ENCODE measurements at regions not wholly inside any gene's neighbourhood (a gene's known extent, or its start where the extent isn't known, plus 50 kb on each side); places are given as distances from the start of the nearest gene placed in this dataset.
"Not testable (repeated sequence)": the region's sequence is repeated elsewhere in the genome, so short reads cannot be mapped to it uniquely, and the experiment has no call there.

GRCh38 chr1:193415256-193415655, 228.8 kb upstream of the B3GALT2 start:
- intact Hi-C loops (cut with DNase I): loop anchor here (10.0 kb wide), 2 partner anchors 130 to 880 kb away; no protein-coding TSS in a partner anchor
- no peak for DNase-seq (ENCODE audit: low spot score)

GRCh38 chr1:193413376-193413775, 227.0 kb upstream of the B3GALT2 start:
- no peak for DNase-seq (ENCODE audit: low spot score)
- intact Hi-C loops (cut with DNase I): loop anchor here (10.0 kb wide), 2 partner anchors 131 to 881 kb away; no protein-coding TSS in a partner anchor

- intact Hi-C loops (cut with DNase I): loop anchor here (10.0 kb wide), 2 partner anchors 132 to 882 kb away; no protein-coding TSS in a partner anchor
- DNase-seq (ENCODE audit: low spot score): no peak
These were observed 226.3 kb upstream of the B3GALT2 start for GRCh38 chr1:193412748-193413147.

- intact Hi-C loops (cut with DNase I): loop anchor here (10.0 kb wide), 2 partner anchors 133 to 883 kb away; no protein-coding TSS in a partner anchor
- no peak for DNase-seq (ENCODE audit: low spot score)
These were observed 225.3 kb upstream of the B3GALT2 start for GRCh38 chr1:193411714-193412113.

GRCh38 chr1:193411215-193411614, 224.8 kb upstream of the B3GALT2 start:
- intact Hi-C loops (cut with DNase I): loop anchor here (10.0 kb wide), 2 partner anchors 134 to 884 kb away; no protein-coding TSS in a partner anchor
- DNase-seq (ENCODE audit: low spot score): no peak

GRCh38 chr1:193408782-193409293, 222.4 kb upstream of the B3GALT2 start:
- peak; percentile 78 for DNase-seq (ENCODE audit: low spot score)
- intact Hi-C loops (cut with DNase I): loop anchor here (5.0 kb wide), 3 partner anchors 222 to 658 kb away; partner anchors contain the start of gene B3GALT2

- DNase-seq (ENCODE audit: low spot score): no peak
- intact Hi-C loops (cut with DNase I): loop anchor here (5.0 kb wide), 3 partner anchors 220 to 660 kb away; partner anchors contain the start of gene B3GALT2
These were observed 220.5 kb upstream of the B3GALT2 start for GRCh38 chr1:193406901-193407300.

- no peak for DNase-seq (ENCODE audit: low spot score)
- intact Hi-C loops (cut with DNase I): no loop called here
These were observed 217.8 kb upstream of the B3GALT2 start for GRCh38 chr1:193404236-193404635.

GRCh38 chr1:193402977-193403376, 216.6 kb upstream of the B3GALT2 start:
- intact Hi-C loops (cut with DNase I): no loop called here
- no peak for DNase-seq (ENCODE audit: low spot score)

- intact Hi-C loops (cut with DNase I): no loop called here
- DNase-seq (ENCODE audit: low spot score): no peak
These were observed 215.6 kb upstream of the B3GALT2 start for GRCh38 chr1:193402037-193402436.

GRCh38 chr1:193394336-193394735, 207.9 kb upstream of the B3GALT2 start:
- intact Hi-C loops (cut with DNase I): no loop called here
- no peak for DNase-seq (ENCODE audit: low spot score)

- no peak for DNase-seq (ENCODE audit: low spot score)
- intact Hi-C loops (cut with DNase I): no loop called here
These were observed 206.3 kb upstream of the B3GALT2 start for GRCh38 chr1:193392686-193393085.

- no peak for DNase-seq (ENCODE audit: low spot score)
- intact Hi-C loops (cut with DNase I): no loop called here
These were observed 202.3 kb upstream of the B3GALT2 start for GRCh38 chr1:193388683-193389082.

GRCh38 chr1:193388165-193388564, 201.8 kb upstream of the B3GALT2 start:
- DNase-seq (ENCODE audit: low spot score): no peak
- intact Hi-C loops (cut with DNase I): no loop called here

GRCh38 chr1:193387406-193387805, 201.0 kb upstream of the B3GALT2 start:
- intact Hi-C loops (cut with DNase I): no loop called here
- DNase-seq (ENCODE audit: low spot score): no peak

- DNase-seq (ENCODE audit: low spot score); intact Hi-C loops (cut with DNase I): not testable (repeated sequence)
These were observed 192.0 kb upstream of the B3GALT2 start for GRCh38 chr1:193378451-193378850.

GRCh38 chr1:193377472-193377871, 191.1 kb upstream of the B3GALT2 start:
- no peak for DNase-seq (ENCODE audit: low spot score)
- intact Hi-C loops (cut with DNase I): no loop called here

GRCh38 chr1:193372553-193372952, 186.1 kb upstream of the B3GALT2 start:
- intact Hi-C loops (cut with DNase I): no loop called here
- no peak for DNase-seq (ENCODE audit: low spot score)

GRCh38 chr1:193368302-193368701, 181.9 kb upstream of the B3GALT2 start:
- DNase-seq (ENCODE audit: low spot score): no peak
- intact Hi-C loops (cut with DNase I): no loop called here

- DNase-seq (ENCODE audit: low spot score): no peak
- intact Hi-C loops (cut with DNase I): no loop called here
These were observed 181.4 kb upstream of the B3GALT2 start for GRCh38 chr1:193367863-193368262.

- no peak for DNase-seq (ENCODE audit: low spot score)
- intact Hi-C loops (cut with DNase I): no loop called here
These were observed 180.5 kb upstream of the B3GALT2 start for GRCh38 chr1:193366764-193367507.
